Liver (tissue), 8 donors: ENCODE measurements at regions not wholly inside any gene's neighbourhood (a gene's known extent, or its start where the extent isn't known, plus 50 kb on each side); places are given as distances from the start of the nearest gene placed in this dataset.

Source experiments
- DNase-seq: peaks from one replicate; pipeline ENCODE4 v3.0.0-alpha.2; 2017; ENCODE audit warnings: low spot score
- H3K27ac ChIP-seq, 2 donors: one replicate each; pipeline ENCODE4 v1.7.0; 2013; ENCODE audit warnings: inconsistent platforms in 2 of 2, low read length in 2 of 2, control low read depth in 1 of 2, low read depth in 1 of 2, mild to moderate bottlenecking in 1 of 2
- H3K27me3 ChIP-seq, 4 donors: one replicate each; pipeline versions ENCODE4 v1.6.1 to v1.7.0; 2013; ENCODE audit warnings: low read length in 3 of 4, inconsistent platforms in 1 of 4, mild to moderate bottlenecking in 1 of 4, moderate library complexity in 1 of 4; ENCODE audit not compliant: control insufficient read depth in 4 of 4, insufficient read depth in 4 of 4
- H3K36me3 ChIP-seq, 4 donors: one replicate each; pipeline versions ENCODE4 v1.6.1 to v1.7.0; 2013; ENCODE audit warnings: low read length in 3 of 4, mild to moderate bottlenecking in 3 of 4, low read depth in 1 of 4, moderate library complexity in 1 of 4; ENCODE audit not compliant: control insufficient read depth in 4 of 4, insufficient read depth in 3 of 4
- H3K4me1 ChIP-seq, 4 donors: one replicate each; pipeline versions ENCODE4 v1.6.1 to v1.7.0; 2013; ENCODE audit warnings: low read length in 3 of 4, mild to moderate bottlenecking in 3 of 4, moderate library complexity in 1 of 4; ENCODE audit not compliant: control insufficient read depth in 4 of 4, insufficient read depth in 4 of 4
- H3K4me3 ChIP-seq, 3 donors: one replicate each; pipeline versions ENCODE4 v1.6.1 to v1.7.0; 2013; ENCODE audit warnings: low read length in 3 of 3, control low read depth in 1 of 3, low read depth in 1 of 3, mild to moderate bottlenecking in 1 of 3
- H3K9ac ChIP-seq, 2 donors: one replicate each; pipeline ENCODE4 v1.7.0; 2013; ENCODE audit warnings: low read length in 2 of 2, mild to moderate bottlenecking in 2 of 2, moderate library complexity in 2 of 2, control low read depth in 1 of 2, low read depth in 1 of 2
- H3K9me3 ChIP-seq, 4 donors: one replicate each; pipeline versions ENCODE4 v1.6.1 to v1.7.0; 2013; ENCODE audit warnings: low read length in 3 of 4; ENCODE audit not compliant: control insufficient read depth in 4 of 4
- EGR1 ChIP-seq, 2 donors: IDR thresholded peaks; 2 replicates each; pipeline ENCODE4 v1.6.1; 2016 to 2018; ENCODE audit warnings: antibody characterized with exemption in 2 of 2, low read depth in 2 of 2
- FOXA1 ChIP-seq: IDR thresholded peaks from 2 replicates; pipeline ENCODE4 v1.6.1; 2016; ENCODE audit warnings: antibody characterized with exemption
- FOXA2 ChIP-seq: IDR thresholded peaks from 2 replicates; pipeline ENCODE4 v1.6.1; 2016; ENCODE audit warnings: antibody characterized with exemption
- GABPA ChIP-seq, 2 donors: IDR thresholded peaks in 1 of 2; conservative IDR thresholded peaks in 1 of 2; 2 replicates each; pipeline ENCODE4 v1.6.1; 2016; ENCODE audit warnings: antibody characterized with exemption in 2 of 2, mild to moderate bottlenecking in 1 of 2, moderate library complexity in 1 of 2
- HNF4A ChIP-seq, 2 donors: conservative IDR thresholded peaks; 2 replicates each; pipeline ENCODE4 v1.6.1; 2016; ENCODE audit warnings: antibody characterized with exemption in 2 of 2, mild to moderate bottlenecking in 2 of 2
- JUND ChIP-seq, 2 donors: IDR thresholded peaks; 2 replicates each; pipeline ENCODE4 v1.6.1; 2016; ENCODE audit warnings: antibody characterized with exemption in 2 of 2
- NR2F2 ChIP-seq: IDR thresholded peaks from 2 replicates; pipeline ENCODE4 v1.6.1; 2016; ENCODE audit warnings: antibody characterized with exemption
- RAD21 ChIP-seq, 2 donors: IDR thresholded peaks; 2 replicates each; pipeline ENCODE4 v1.6.1; 2016; ENCODE audit warnings: antibody characterized with exemption in 2 of 2, mild to moderate bottlenecking in 2 of 2
- REST ChIP-seq: IDR thresholded peaks from 2 replicates; pipeline ENCODE4 v1.6.1; 2016; ENCODE audit warnings: antibody characterized with exemption, mild to moderate bottlenecking
- RXRA ChIP-seq, 2 donors: IDR thresholded peaks; 2 replicates each; pipeline ENCODE4 v1.6.1; 2017 to 2018; ENCODE audit warnings: antibody characterized with exemption in 2 of 2, mild to moderate bottlenecking in 1 of 2
- SP1 ChIP-seq: IDR thresholded peaks from 2 replicates; pipeline ENCODE4 v1.6.1; 2018; ENCODE audit warnings: antibody characterized with exemption, mild to moderate bottlenecking
- TAF1 ChIP-seq: conservative IDR thresholded peaks from 2 replicates; pipeline ENCODE4 v1.6.1; 2016; ENCODE audit warnings: antibody characterized with exemption, mild to moderate bottlenecking
- YY1 ChIP-seq: IDR thresholded peaks from 2 replicates; pipeline ENCODE4 v1.6.1; 2016; ENCODE audit warnings: antibody characterized with exemption, mild to moderate bottlenecking
- ZBTB33 ChIP-seq: IDR thresholded peaks from 2 replicates; pipeline ENCODE4 v1.6.1; 2016; ENCODE audit warnings: antibody characterized with exemption
- WGBS: extraction: QIAGEN DNeasy Blood & Tissue Kit; methylation state at CpG from one replicate; pipeline ENCODE4 v1.1.7; 2013; 5-methylcytosine and 5-hydroxymethylcytosine counted together
- TF ChIP-seq, protein P1 (sequence below): fragments of 150-350 bp; IDR thresholded peaks from 2 replicates; pipeline ENCODE4 v1.5.1; 2017; ENCODE audit warnings: improper control_type of control experiment, low read depth, low read length; ENCODE audit not compliant: missing input control
- TF ChIP-seq, protein P2 (sequence below): IDR thresholded peaks from 2 replicates; pipeline ENCODE4 v1.6.1; 2016; ENCODE audit warnings: antibody characterized with exemption
- TF ChIP-seq, protein P3 (sequence below): IDR thresholded peaks from 2 replicates; pipeline ENCODE4 v1.6.1; 2016; ENCODE audit warnings: antibody characterized with exemption
- donor health status: healthy.
- donor health status: healthy.
- donor health status: healthy.
- donor health status: healthy.
- donor health status: healthy.

DNA sequence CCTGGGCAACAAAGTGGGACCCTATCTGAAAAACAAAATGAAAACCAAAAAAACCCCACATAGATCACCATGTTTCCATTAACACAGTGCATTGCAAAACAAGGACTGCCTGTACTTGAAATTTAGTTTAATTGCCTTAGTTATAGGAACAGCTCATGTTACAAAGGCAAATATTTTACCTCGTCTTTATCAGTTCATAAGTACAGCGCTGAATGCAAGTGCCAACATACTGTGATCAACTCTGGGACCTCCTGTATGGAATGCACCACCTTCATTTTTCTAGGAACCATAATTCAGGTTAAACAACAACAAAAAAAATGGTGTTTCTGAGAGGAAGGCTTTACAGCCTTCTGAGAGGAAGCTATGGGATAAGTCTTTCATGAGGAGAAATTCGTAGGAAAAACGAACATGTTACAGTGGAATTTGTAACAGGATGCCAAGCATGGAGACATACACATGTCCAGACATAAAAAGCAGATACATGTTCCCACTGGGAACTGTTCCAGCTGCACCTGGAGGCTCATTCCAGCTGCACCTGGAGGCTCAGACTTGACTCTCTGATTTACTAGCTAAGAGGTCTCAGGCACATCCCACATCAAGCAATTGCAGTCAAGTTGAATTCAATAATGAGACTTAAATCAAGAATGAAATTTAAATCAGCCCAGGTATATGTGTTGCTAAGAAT, 821.3 kb downstream of the NLGN4Y start:
- H3K27me3 ChIP-seq, result no peaks in the 10 kb centered on the region
- H3K4me1 ChIP-seq, result no peaks in the 10 kb centered on the region
- no peak overlapping the region for H3K4me3 ChIP-seq
- H3K27ac ChIP-seq, result no peak overlapping the region
- no peak for TF ChIP-seq JUND (IDR thresholded peaks at IDR 0.05)
- TF ChIP-seq FOXA2, result no peak
- no peak for TF ChIP-seq TAF1
- no peak for TF ChIP-seq ZBTB33
- TF ChIP-seq HNF4A (conservative IDR thresholded peaks at IDR 0.05), result no peak
- TF ChIP-seq, protein P1, sequence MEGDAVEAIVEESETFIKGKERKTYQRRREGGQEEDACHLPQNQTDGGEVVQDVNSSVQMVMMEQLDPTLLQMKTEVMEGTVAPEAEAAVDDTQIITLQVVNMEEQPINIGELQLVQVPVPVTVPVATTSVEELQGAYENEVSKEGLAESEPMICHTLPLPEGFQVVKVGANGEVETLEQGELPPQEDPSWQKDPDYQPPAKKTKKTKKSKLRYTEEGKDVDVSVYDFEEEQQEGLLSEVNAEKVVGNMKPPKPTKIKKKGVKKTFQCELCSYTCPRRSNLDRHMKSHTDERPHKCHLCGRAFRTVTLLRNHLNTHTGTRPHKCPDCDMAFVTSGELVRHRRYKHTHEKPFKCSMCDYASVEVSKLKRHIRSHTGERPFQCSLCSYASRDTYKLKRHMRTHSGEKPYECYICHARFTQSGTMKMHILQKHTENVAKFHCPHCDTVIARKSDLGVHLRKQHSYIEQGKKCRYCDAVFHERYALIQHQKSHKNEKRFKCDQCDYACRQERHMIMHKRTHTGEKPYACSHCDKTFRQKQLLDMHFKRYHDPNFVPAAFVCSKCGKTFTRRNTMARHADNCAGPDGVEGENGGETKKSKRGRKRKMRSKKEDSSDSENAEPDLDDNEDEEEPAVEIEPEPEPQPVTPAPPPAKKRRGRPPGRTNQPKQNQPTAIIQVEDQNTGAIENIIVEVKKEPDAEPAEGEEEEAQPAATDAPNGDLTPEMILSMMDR, result no peak
- no peak for TF ChIP-seq YY1
- TF ChIP-seq, protein P2, sequence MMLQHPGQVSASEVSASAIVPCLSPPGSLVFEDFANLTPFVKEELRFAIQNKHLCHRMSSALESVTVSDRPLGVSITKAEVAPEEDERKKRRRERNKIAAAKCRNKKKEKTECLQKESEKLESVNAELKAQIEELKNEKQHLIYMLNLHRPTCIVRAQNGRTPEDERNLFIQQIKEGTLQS, result no peak
- no peak for TF ChIP-seq EGR1 (IDR thresholded peaks at IDR 0.05; ENCODE audit: low read depth in 2 of 2)
- TF ChIP-seq RXRA (IDR thresholded peaks at IDR 0.05), result no peak
- TF ChIP-seq GABPA (IDR thresholded peaks at IDR 0.05 in 1 of 2, conservative IDR thresholded peaks at IDR 0.05 in 1 of 2), result no peak
- TF ChIP-seq RAD21 (IDR thresholded peaks at IDR 0.05), result no peak
- no peak for TF ChIP-seq REST
- TF ChIP-seq, protein P3, sequence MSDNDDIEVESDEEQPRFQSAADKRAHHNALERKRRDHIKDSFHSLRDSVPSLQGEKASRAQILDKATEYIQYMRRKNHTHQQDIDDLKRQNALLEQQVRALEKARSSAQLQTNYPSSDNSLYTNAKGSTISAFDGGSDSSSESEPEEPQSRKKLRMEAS, result no peak
- H3K36me3 ChIP-seq, result no peaks in the 10 kb centered on the region
- DNase-seq, result no peak
- 71% methylated on average over 4 of the region's 4 CpGs for WGBS
- no peak overlapping the region for H3K9ac ChIP-seq
- H3K9me3 ChIP-seq, result no peaks in the 10 kb centered on the region

DNA sequence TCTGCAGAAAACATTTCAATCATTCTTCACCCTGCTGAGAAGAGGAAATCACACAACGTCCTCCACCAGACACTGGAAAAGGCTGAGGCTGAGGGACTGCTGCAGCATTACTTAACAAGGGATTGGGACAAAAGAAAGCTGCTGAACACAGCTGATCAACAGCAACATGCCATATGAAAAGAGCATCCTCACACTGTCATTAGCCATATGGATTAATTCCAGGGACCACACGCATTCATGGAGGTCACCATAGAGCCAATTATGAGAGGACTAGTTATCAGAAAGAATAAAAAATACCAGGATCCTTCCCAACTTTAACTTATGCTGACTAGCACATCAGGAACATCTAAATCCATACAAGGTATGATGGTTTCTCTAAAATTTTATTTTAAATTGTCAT, 825.0 kb downstream of the NLGN4Y start:
- Histone ChIP-seq H3K9ac (no peak overlapping the region), H3K27ac (no peak overlapping the region), H3K4me3 (no peak overlapping the region), H3K4me1 (no peaks in the 10 kb centered on the region), H3K36me3 (no peaks in the 10 kb centered on the region), H3K27me3 (no peaks in the 10 kb centered on the region), H3K9me3 (no peaks in the 10 kb centered on the region)
- no peak for DNase-seq
- TF ChIP-seq, protein P2, result no peak
- TF ChIP-seq TAF1, result no peak
- TF ChIP-seq FOXA1, result no peak
- TF ChIP-seq FOXA2, result no peak
- TF ChIP-seq NR2F2, result no peak
- no peak for TF ChIP-seq JUND (IDR thresholded peaks at IDR 0.05)
- TF ChIP-seq EGR1 (IDR thresholded peaks at IDR 0.05; ENCODE audit: low read depth in 2 of 2), result no peak
- TF ChIP-seq RXRA (IDR thresholded peaks at IDR 0.05), result no peak
- TF ChIP-seq SP1, result no peak
- WGBS, result 54% methylated on average over 2 of the region's 2 CpGs
